Testis (tissue), 2 donors: ENCODE measurements at regions not wholly inside any gene's neighbourhood (a gene's known extent, or its start where the extent isn't known, plus 50 kb on each side); places are given as distances from the start of the nearest gene placed in this dataset.

ENCODE experiments used
- POLR2A ChIP-seq: fragments of 450-650 bp; IDR thresholded peaks from one replicate; pipeline ENCODE4 v1.6.1; 2017; ENCODE audit warnings: antibody characterized with exemption, mild to moderate bottlenecking, moderate library complexity
- TF ChIP-seq, protein P1 (sequence below), 3 experiments: fragments of 450-650 bp in 2 of 3; fragments of 200-600 bp in 1 of 3; sonication (generic) in 1 of 3; IDR thresholded peaks; one replicate each; pipeline ENCODE4 v1.5.1; 2016 to 2019; ENCODE audit warnings: antibody characterized with exemption in 3 of 3, mild to moderate bottlenecking in 2 of 3, moderate library complexity in 1 of 3

DNA sequence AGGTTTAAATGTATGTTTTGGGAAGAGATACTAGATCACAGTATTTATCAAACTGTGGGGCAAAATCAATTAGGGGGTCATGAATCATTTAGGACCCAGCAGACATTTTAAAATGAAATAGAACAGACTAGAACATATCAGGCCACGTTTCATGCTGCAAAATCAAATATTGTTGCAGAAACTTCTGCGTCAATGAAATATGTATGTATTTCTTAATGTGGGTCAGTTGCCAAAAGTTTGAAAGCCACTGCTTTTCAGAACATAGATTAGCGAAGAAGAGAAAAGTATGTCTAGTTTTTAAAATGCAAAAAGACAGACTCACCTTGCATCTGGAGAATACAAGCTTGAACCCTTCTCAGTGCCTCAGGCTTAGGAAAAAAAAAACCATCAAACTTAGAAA lies 102.7 kb upstream of the BMPER start:
- TF ChIP-seq, protein P1, sequence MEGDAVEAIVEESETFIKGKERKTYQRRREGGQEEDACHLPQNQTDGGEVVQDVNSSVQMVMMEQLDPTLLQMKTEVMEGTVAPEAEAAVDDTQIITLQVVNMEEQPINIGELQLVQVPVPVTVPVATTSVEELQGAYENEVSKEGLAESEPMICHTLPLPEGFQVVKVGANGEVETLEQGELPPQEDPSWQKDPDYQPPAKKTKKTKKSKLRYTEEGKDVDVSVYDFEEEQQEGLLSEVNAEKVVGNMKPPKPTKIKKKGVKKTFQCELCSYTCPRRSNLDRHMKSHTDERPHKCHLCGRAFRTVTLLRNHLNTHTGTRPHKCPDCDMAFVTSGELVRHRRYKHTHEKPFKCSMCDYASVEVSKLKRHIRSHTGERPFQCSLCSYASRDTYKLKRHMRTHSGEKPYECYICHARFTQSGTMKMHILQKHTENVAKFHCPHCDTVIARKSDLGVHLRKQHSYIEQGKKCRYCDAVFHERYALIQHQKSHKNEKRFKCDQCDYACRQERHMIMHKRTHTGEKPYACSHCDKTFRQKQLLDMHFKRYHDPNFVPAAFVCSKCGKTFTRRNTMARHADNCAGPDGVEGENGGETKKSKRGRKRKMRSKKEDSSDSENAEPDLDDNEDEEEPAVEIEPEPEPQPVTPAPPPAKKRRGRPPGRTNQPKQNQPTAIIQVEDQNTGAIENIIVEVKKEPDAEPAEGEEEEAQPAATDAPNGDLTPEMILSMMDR (IDR thresholded peaks at IDR 0.05) = no peak
- TF ChIP-seq POLR2A = no peak
